SU-DHL-6 (cell line): ENCODE measurements at regions not wholly inside any gene's neighbourhood (a gene's known extent, or its start where the extent isn't known, plus 50 kb on each side); places are given as distances from the start of the nearest gene placed in this dataset.

ENCODE experiments used
- CTCF ChIP-seq: fragments of 200-600 bp; sonication (generic); IDR thresholded peaks from one replicate; pipeline ENCODE4 v1.5.1; 2017; ENCODE audit warnings: antibody characterized with exemption, mild to moderate bottlenecking, low read length, moderate library complexity; ENCODE audit not compliant: insufficient read depth, poor library complexity, severe bottlenecking
- EZH2phosphoT487 ChIP-seq: fragments of 200-600 bp; sonication (generic), shearing (Covaris generic); conservative IDR thresholded peaks from 2 replicates; pipeline ENCODE4 v1.6.1; 2018; ENCODE audit warnings: mild to moderate bottlenecking, antibody characterized with exemption, low read length, moderate library complexity, mixed read lengths

DNA sequence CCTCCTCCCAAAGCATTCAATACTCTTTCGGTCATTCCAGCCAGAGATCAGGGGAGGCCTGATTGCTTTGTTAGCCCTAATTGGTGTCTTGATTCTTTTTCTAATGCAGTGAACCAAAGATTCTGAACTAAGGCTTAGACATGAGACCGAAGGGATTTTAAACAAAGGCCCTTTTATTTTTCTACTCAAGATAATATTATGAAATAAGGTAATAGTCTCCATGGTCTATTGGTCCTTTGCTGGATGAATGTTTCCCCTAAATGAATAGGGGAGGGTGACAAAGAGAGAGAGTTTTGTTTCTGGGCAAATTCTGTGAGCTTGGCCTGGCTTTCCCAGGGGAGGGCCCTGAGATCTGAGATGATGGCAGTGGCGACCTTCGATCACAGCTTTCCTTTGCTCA, 449.1 kb downstream of the TYW1 start:
- TF ChIP-seq CTCF (no peak), EZH2phosphoT487 (no peak)
